ENCODE measurements at regions not wholly inside any gene's neighbourhood (a gene's known extent, or its start where the extent isn't known, plus 50 kb on each side); places are given as distances from the start of the nearest gene placed in this dataset.

DNA sequence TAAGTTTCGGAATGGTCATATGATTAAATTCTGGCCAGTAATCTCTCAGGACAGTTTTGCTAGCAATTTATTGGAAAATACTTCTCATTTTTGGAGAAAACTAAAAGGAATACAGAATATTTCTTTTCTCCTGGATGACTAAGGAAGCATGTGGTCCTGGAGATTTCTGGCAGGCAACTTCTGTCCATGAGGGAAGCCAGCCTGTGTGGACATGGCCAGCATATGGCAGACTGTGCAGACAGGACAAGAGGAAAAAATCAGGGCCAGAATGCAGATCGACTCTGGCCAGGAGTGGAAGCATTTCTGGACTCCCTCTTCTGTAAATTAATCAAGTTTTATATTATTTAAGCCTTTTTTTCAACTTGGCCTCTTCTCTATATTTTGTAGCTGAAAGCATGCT lies 100.4 kb upstream of the CDH18 start:
- Mint-ChIP-seq H3K4me1 (ENCODE audit: low read depth) (no peaks in the 10 kb centered on the region), H3K36me3 (ENCODE audit: low read depth) (no peaks in the 10 kb centered on the region), H3K27me3 (ENCODE audit: low read depth) (no peaks in the 10 kb centered on the region), H3K27ac (no peak overlapping the region), H3K4me3 (no peak overlapping the region), H3K9me3 (ENCODE audit: insufficient read depth) (peaks cover 7% of the 10 kb centered on the region)
- ATAC-seq, result no peak
- DNase-seq, result no peak
- ChIA-PET CTCF (no interaction called here), POLR2A (no interaction called here)

- DNase-seq (no peak), ATAC-seq (no peak)
- H3K36me3 Mint-ChIP-seq (ENCODE audit: low read depth), result no peaks in the 10 kb centered on the region
- no peak overlapping the region for H3K27ac Mint-ChIP-seq
- POLR2A ChIA-PET, result no interaction called here
- CTCF ChIA-PET, result no interaction called here
- H3K4me1 Mint-ChIP-seq (ENCODE audit: low read depth), result no peaks in the 10 kb centered on the region
- H3K27me3 Mint-ChIP-seq (ENCODE audit: low read depth), result no peaks in the 10 kb centered on the region
- H3K9me3 Mint-ChIP-seq (ENCODE audit: insufficient read depth), result peaks cover 6% of the 10 kb centered on the region
- no peak overlapping the region for H3K4me3 Mint-ChIP-seq
These were observed 99.3 kb upstream of the CDH18 start for GRCh38 chr5:20087299-20087698.

DNA sequence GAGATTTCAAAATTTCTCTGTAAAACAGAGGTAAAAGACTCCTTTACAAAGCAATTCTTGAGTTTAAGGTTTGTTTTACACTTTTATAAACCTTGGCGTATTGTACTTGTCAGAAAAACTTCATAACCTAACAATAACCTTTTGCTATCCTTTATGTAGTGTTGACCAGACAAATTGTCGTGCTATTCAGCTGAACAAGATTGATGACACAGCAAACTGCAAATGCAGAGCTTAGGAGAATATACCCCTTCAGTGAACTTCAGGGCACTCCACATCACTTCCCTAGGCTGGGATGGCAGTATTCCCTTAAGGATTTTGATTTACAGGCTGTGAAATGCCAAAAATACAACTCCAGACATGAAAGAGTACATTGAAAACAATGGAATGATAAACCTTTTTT lies 89.2 kb upstream of the CDH18 start:
- no peak for DNase-seq
- no peaks in the 10 kb centered on the region for H3K27me3 Mint-ChIP-seq (ENCODE audit: low read depth)
- no peaks in the 10 kb centered on the region for H3K4me1 Mint-ChIP-seq (ENCODE audit: low read depth)
- no peak overlapping the region for H3K4me3 Mint-ChIP-seq
- H3K27ac Mint-ChIP-seq, result no peak overlapping the region
- ChIA-PET POLR2A (no interaction called here), CTCF (no interaction called here)
- no peaks in the 10 kb centered on the region for H3K36me3 Mint-ChIP-seq (ENCODE audit: low read depth)
- H3K9me3 Mint-ChIP-seq (ENCODE audit: insufficient read depth), result peaks cover 10% of the 10 kb centered on the region
- ATAC-seq, result no peak

DNA sequence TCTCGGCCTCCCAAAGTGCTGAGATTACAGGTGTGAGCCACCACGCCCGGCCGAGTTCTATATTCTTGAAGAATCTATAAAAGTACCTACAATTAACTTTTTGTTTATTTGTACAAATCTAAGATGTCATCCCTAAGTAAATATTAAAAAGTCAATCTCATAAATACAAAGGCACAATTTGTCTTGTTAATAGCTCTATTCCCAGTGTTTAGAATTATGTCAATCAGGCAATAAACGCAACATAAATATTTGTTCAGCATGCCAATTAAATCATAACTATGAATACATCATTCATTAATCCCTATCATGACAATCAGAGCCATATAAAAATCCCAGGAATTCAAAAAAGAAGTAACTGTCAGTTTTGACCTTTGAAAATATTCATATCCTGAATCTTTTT lies 68.9 kb upstream of the CDH18 start:
- no peaks in the 10 kb centered on the region for H3K4me1 Mint-ChIP-seq (ENCODE audit: low read depth)
- no peaks in the 10 kb centered on the region for H3K9me3 Mint-ChIP-seq (ENCODE audit: insufficient read depth)
- no peaks in the 10 kb centered on the region for H3K27me3 Mint-ChIP-seq (ENCODE audit: low read depth)
- ATAC-seq, result no peak
- DNase-seq, result no peak
- no peaks in the 10 kb centered on the region for H3K36me3 Mint-ChIP-seq (ENCODE audit: low read depth)
- no peak overlapping the region for H3K4me3 Mint-ChIP-seq
- H3K27ac Mint-ChIP-seq, result no peak overlapping the region
- ChIA-PET POLR2A (no interaction called here), CTCF (no interaction called here)

DNA sequence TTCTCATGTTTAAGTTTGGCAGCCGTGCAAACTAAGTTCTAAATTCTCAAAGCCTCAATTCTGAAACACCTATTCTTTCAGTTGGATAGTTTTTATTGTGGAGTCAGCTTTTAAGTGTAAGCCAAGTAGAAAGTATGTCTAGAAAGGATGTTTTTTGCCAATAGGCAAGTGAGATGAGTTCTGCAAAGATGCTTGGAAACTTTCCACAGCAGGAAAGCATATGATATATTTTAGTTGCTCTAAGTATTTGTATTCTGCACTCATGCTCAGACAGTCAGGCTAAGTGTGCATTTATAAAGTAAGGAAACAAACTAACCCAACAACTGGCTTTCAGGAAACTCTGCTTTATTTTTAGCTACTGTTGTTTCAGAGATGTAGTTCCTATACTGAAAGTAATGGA lies 67.3 kb upstream of the CDH18 start:
- ChIA-PET POLR2A (no interaction called here), CTCF (no interaction called here)
- Mint-ChIP-seq H3K27ac (no peak overlapping the region), H3K4me1 (ENCODE audit: low read depth) (no peaks in the 10 kb centered on the region), H3K4me3 (no peak overlapping the region), H3K27me3 (ENCODE audit: low read depth) (no peaks in the 10 kb centered on the region), H3K9me3 (ENCODE audit: insufficient read depth) (peaks cover 5% of the 10 kb centered on the region), H3K36me3 (ENCODE audit: low read depth) (no peaks in the 10 kb centered on the region)
- DNase-seq (no peak), ATAC-seq (no peak)

GRCh38 chr5:20050262-20050661 lies 62.3 kb upstream of the CDH18 start:
- H3K27me3 Mint-ChIP-seq (ENCODE audit: low read depth), result no peaks in the 10 kb centered on the region
- no peak overlapping the region for H3K27ac Mint-ChIP-seq
- no peak for ATAC-seq
- no peaks in the 10 kb centered on the region for H3K36me3 Mint-ChIP-seq (ENCODE audit: low read depth)
- no peaks in the 10 kb centered on the region for H3K4me1 Mint-ChIP-seq (ENCODE audit: low read depth)
- no peak for DNase-seq
- ChIA-PET POLR2A (no interaction called here), CTCF (no interaction called here)
- H3K9me3 Mint-ChIP-seq (ENCODE audit: insufficient read depth), result peaks cover 12% of the 10 kb centered on the region
- H3K4me3 Mint-ChIP-seq, result no peak overlapping the region

GRCh38 chr5:20044460-20044859 lies 56.5 kb upstream of the CDH18 start:
- Mint-ChIP-seq H3K27me3 (ENCODE audit: low read depth) (no peaks in the 10 kb centered on the region), H3K9me3 (ENCODE audit: insufficient read depth) (peaks cover 10% of the 10 kb centered on the region), H3K27ac (no peak overlapping the region), H3K36me3 (ENCODE audit: low read depth) (no peaks in the 10 kb centered on the region), H3K4me3 (no peak overlapping the region), H3K4me1 (ENCODE audit: low read depth) (no peaks in the 10 kb centered on the region)
- DNase-seq, result no peak
- no peak for ATAC-seq
- POLR2A ChIA-PET, result no interaction called here
- CTCF ChIA-PET, result no interaction called here

- Mint-ChIP-seq H3K27me3 (ENCODE audit: low read depth) (no peaks in the 10 kb centered on the region), H3K4me1 (ENCODE audit: low read depth) (no peaks in the 10 kb centered on the region), H3K4me3 (no peak overlapping the region), H3K9me3 (ENCODE audit: insufficient read depth) (peaks cover 5% of the 10 kb centered on the region), H3K27ac (no peak overlapping the region), H3K36me3 (ENCODE audit: low read depth) (no peaks in the 10 kb centered on the region)
- ChIA-PET POLR2A (no interaction called here), CTCF (no interaction called here)
- no peak for ATAC-seq
- no peak for DNase-seq
These were observed 53.6 kb upstream of the CDH18 start for GRCh38 chr5:20041326-20042274.

DNA sequence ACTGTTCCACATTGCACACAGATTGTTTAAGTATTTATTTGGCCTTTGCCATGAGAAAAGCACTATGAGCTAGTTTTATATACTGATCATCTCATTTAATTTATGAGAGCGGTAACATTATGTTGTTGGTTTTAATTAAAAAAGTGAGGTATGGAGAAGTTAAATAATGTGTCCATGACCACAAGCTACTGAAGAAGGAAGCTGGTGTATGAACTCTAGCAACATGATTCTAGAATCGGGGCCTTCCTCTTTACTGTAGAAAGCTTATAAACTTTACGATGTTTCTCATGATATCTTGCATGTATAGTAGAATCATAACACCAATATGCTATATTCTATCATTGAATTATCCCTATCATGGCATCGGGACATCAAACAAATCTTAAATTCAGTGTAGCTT lies 52.9 kb upstream of the CDH18 start:
- no peak overlapping the region for H3K4me3 Mint-ChIP-seq
- H3K27ac Mint-ChIP-seq, result no peak overlapping the region
- DNase-seq (no peak), ATAC-seq (no peak)
- CTCF ChIA-PET, result no interaction called here
- POLR2A ChIA-PET, result no interaction called here
- peaks cover 5% of the 10 kb centered on the region for H3K9me3 Mint-ChIP-seq (ENCODE audit: insufficient read depth)
- no peaks in the 10 kb centered on the region for H3K36me3 Mint-ChIP-seq (ENCODE audit: low read depth)
- H3K27me3 Mint-ChIP-seq (ENCODE audit: low read depth), result no peaks in the 10 kb centered on the region
- no peaks in the 10 kb centered on the region for H3K4me1 Mint-ChIP-seq (ENCODE audit: low read depth)
